Spleen (tissue), 11 donors: ENCODE measurements at regions not wholly inside any gene's neighbourhood (a gene's known extent, or its start where the extent isn't known, plus 50 kb on each side); places are given as distances from the start of the nearest gene placed in this dataset.

Source experiments
- DNase-seq: peaks from one replicate; pipeline ENCODE4 v3.0.0-alpha.2; 2020
- H3K27ac ChIP-seq, 8 donors: fragments of 200-600 bp; sonication (generic) in 7 of 8; 1 replicate in 4 of 8; 2 replicates in 4 of 8; pipeline versions ENCODE4 v1.5.0 to v1.8.0; 2016 to 2021; ENCODE audit warnings: inconsistent platforms in 4 of 8, mild to moderate bottlenecking in 4 of 8, moderate library complexity in 1 of 8
- H3K27me3 ChIP-seq, 7 donors: fragments of 200-600 bp; sonication (generic) in 6 of 7; replicated peaks in 1 of 7; 1 replicate in 4 of 7; 2 replicates in 3 of 7; pipeline versions ENCODE4 v1.5.0 to v1.8.0; 2016 to 2021; ENCODE audit warnings: inconsistent platforms in 3 of 7, mild to moderate bottlenecking in 1 of 7
- H3K36me3 ChIP-seq, 6 donors: fragments of 200-600 bp; sonication (generic) in 5 of 6; 1 replicate in 4 of 6; 2 replicates in 2 of 6; pipeline versions ENCODE4 v1.5.0 to v1.8.0; 2016 to 2021; ENCODE audit warnings: inconsistent platforms in 2 of 6
- H3K4me1 ChIP-seq, 6 donors: fragments of 200-600 bp; sonication (generic) in 5 of 6; 1 replicate in 3 of 6; 2 replicates in 3 of 6; pipeline versions ENCODE4 v1.5.0 to v1.8.0; 2016 to 2021; ENCODE audit warnings: inconsistent platforms in 3 of 6
- H3K4me3 ChIP-seq, 8 donors: fragments of 200-600 bp; sonication (generic) in 7 of 8; 1 replicate in 4 of 8; 2 replicates in 4 of 8; pipeline versions ENCODE4 v1.5.0 to v1.8.0; 2016 to 2021; ENCODE audit warnings: inconsistent platforms in 4 of 8, mild to moderate bottlenecking in 4 of 8, moderate library complexity in 2 of 8
- H3K9me3 ChIP-seq, 8 donors: fragments of 200-600 bp; sonication (generic) in 7 of 8; 1 replicate in 4 of 8; 2 replicates in 4 of 8; pipeline versions ENCODE4 v1.5.0 to v1.8.0; 2016 to 2021; ENCODE audit warnings: inconsistent platforms in 4 of 8
- POLR2A ChIP-seq, 3 donors: fragments of 450-650 bp; IDR thresholded peaks; one replicate each; pipeline ENCODE4 v1.5.1; 2017; ENCODE audit warnings: antibody characterized with exemption in 3 of 3, mild to moderate bottlenecking in 1 of 3
- POLR2AphosphoS5 ChIP-seq, 3 donors: sonication (generic); formaldehyde crosslinking; IDR thresholded peaks; one replicate each; pipeline ENCODE4 v1.5.1; 2017; ENCODE audit warnings: antibody characterized with exemption in 3 of 3
- WGBS, 5 donors: extraction: QIAGEN DNeasy Blood & Tissue Kit in 3 of 5; methylation state at CpG; one replicate each; pipeline versions ENCODE4 v1.1.5 to v1.1.7; 2013 to 2018; 5-methylcytosine and 5-hydroxymethylcytosine counted together
- intact Hi-C: fragments of 100-400 bp; cut with DNase I; formaldehyde crosslinking; loops from one replicate; pipeline ENCODE4 v1.15.0; 2023; ENCODE audit warnings: low total_unique reads
- TF ChIP-seq, protein P1 (sequence below), 11 experiments: fragments of 200-600 bp in 7 of 11; fragments of 450-650 bp in 4 of 11; sonication (generic) in 4 of 11; IDR thresholded peaks in 8 of 11; conservative IDR thresholded peaks in 3 of 11; 1 replicate in 7 of 11; 2 replicates in 4 of 11; pipeline versions ENCODE4 v1.4.0 to v1.8.0; 2016 to 2021; ENCODE audit warnings: antibody characterized with exemption in 11 of 11, inconsistent platforms in 4 of 11, mild to moderate bottlenecking in 1 of 11
- donor health status: healthy with polysubstance abuse.
- donor health status: DM: no; HTN: no; CAD: no; lungs with moderate emphysema.
- donor health status: DM: no; HTN: no; CAD: no.
- donor health status: Bipolar disorder and iron deficiency.
- donor health status: healthy.
- donor health status: DM: no; HTN: no; CAD: no.
- donor health status: DM: yes; HTN: yes; CAD: no.

DNA sequence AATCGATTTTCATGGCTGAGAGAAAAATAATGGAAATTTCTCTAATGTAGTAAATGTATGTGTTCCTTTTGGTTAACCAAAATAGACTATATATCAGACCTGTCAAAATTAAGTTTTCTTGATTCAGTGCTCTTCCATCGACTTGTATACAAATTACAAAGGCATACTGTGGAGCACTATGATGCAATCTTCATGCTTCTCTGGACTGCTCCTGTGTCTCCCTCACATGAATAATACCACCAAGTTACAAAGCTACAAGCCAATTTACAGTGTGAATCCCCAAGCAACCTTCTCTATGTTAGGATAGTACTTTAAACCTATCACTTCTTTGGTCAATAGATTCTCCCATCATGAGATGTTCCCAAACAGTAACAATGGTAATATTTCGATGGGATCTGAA is 577.9 kb downstream of the PPARGC1A start:
- TF ChIP-seq, protein P1, sequence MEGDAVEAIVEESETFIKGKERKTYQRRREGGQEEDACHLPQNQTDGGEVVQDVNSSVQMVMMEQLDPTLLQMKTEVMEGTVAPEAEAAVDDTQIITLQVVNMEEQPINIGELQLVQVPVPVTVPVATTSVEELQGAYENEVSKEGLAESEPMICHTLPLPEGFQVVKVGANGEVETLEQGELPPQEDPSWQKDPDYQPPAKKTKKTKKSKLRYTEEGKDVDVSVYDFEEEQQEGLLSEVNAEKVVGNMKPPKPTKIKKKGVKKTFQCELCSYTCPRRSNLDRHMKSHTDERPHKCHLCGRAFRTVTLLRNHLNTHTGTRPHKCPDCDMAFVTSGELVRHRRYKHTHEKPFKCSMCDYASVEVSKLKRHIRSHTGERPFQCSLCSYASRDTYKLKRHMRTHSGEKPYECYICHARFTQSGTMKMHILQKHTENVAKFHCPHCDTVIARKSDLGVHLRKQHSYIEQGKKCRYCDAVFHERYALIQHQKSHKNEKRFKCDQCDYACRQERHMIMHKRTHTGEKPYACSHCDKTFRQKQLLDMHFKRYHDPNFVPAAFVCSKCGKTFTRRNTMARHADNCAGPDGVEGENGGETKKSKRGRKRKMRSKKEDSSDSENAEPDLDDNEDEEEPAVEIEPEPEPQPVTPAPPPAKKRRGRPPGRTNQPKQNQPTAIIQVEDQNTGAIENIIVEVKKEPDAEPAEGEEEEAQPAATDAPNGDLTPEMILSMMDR (IDR thresholded peaks at IDR 0.05 in 8 of 11, conservative IDR thresholded peaks at IDR 0.05 in 3 of 11), result no peak
- TF ChIP-seq POLR2A (IDR thresholded peaks at IDR 0.05), result no peak
- TF ChIP-seq POLR2AphosphoS5 (IDR thresholded peaks at IDR 0.05), result no peak
- Histone ChIP-seq H3K27ac (no peak overlapping the region), H3K9me3 (no peaks in the 10 kb centered on the region), H3K4me3 (no peak overlapping the region), H3K4me1 (no peaks in the 10 kb centered on the region), H3K36me3 (no peaks in the 10 kb centered on the region), H3K27me3 (no peaks in the 10 kb centered on the region)
- 67 to 72% (median 68%) methylated on average over 3 of the region's 3 CpGs for WGBS, 5 donors
- DNase-seq, result no peak
- intact Hi-C loops, result no loop called here

DNA sequence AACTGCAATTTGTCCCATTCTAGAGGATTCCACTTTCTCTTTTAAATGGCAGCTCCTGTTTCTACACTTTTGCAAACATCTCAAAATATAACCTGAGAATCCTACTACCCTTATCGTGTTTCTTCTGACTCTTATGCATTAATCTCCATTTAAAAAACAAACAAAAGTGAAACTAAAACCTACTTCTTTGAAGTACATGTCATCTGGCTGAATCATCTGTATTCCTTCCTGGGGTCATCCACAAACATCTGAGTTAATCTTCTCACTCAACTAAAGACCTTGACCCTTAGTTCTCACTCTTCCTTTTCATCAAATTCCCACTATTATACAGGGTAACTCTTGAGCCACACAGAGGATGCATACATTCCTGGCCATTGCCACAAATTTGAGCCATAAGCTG is 584.8 kb downstream of the PPARGC1A start:
- Histone ChIP-seq H3K27ac (no peak overlapping the region), H3K9me3 (no peaks in the 10 kb centered on the region), H3K4me1 (peaks cover 0 to 4% (median 0%) of the 10 kb centered on the region in 6 donors), H3K27me3 (no peaks in the 10 kb centered on the region), H3K36me3 (no peaks in the 10 kb centered on the region), H3K4me3 (peak overlapping the region in 1 of 8 donors; percentile 27)
- TF ChIP-seq POLR2A (IDR thresholded peaks at IDR 0.05) (no peak), POLR2AphosphoS5 (IDR thresholded peaks at IDR 0.05) (no peak)
- TF ChIP-seq, protein P1 (IDR thresholded peaks at IDR 0.05 in 8 of 11, conservative IDR thresholded peaks at IDR 0.05 in 3 of 11), result no peak
- 26 to 67% (median 48%) methylated on average over 1 of the region's 1 CpG for WGBS, 5 donors
- DNase-seq, result no peak
- intact Hi-C loops, result no loop called here

- Histone ChIP-seq H3K36me3 (no peaks in the 10 kb centered on the region), H3K4me3 (no peak overlapping the region), H3K27ac (no peak overlapping the region), H3K27me3 (no peaks in the 10 kb centered on the region), H3K4me1 (no peaks in the 10 kb centered on the region), H3K9me3 (no peaks in the 10 kb centered on the region)
- 37 to 85% (median 58%) methylated on average over 1 of the region's 1 CpG for WGBS, 5 donors
- intact Hi-C loops, result no loop called here
- no peak for DNase-seq
- no peak for TF ChIP-seq POLR2A (IDR thresholded peaks at IDR 0.05)
- no peak for TF ChIP-seq POLR2AphosphoS5 (IDR thresholded peaks at IDR 0.05)
- TF ChIP-seq, protein P1 (IDR thresholded peaks at IDR 0.05 in 8 of 11, conservative IDR thresholded peaks at IDR 0.05 in 3 of 11), result no peak
These were observed 591.5 kb downstream of the PPARGC1A start for GRCh38 chr4:23298371-23298770.

GRCh38 chr4:23297327-23297726 is 592.5 kb downstream of the PPARGC1A start:
- intact Hi-C loops, result no loop called here
- no peaks in the 10 kb centered on the region for H3K36me3 ChIP-seq

More at GRCh38 chr4:23297327-23297726, 592.5 kb downstream of the PPARGC1A start:
- 89 to 97% (median 94%) methylated on average over 4 of the region's 4 CpGs for WGBS, 5 donors
- Histone ChIP-seq H3K4me1 (no peaks in the 10 kb centered on the region), H3K27me3 (no peaks in the 10 kb centered on the region), H3K27ac (no peak overlapping the region), H3K9me3 (no peaks in the 10 kb centered on the region), H3K4me3 (no peak overlapping the region)
- TF ChIP-seq POLR2AphosphoS5 (IDR thresholded peaks at IDR 0.05), result no peak
- no peak for TF ChIP-seq POLR2A (IDR thresholded peaks at IDR 0.05)
- TF ChIP-seq, protein P1 (IDR thresholded peaks at IDR 0.05 in 8 of 11, conservative IDR thresholded peaks at IDR 0.05 in 3 of 11), result no peak
- no peak for DNase-seq
